ENCODE measurements at regions not wholly inside any gene's neighbourhood (a gene's known extent, or its start where the extent isn't known, plus 50 kb on each side); places are given as distances from the start of the nearest gene placed in this dataset.

DNA sequence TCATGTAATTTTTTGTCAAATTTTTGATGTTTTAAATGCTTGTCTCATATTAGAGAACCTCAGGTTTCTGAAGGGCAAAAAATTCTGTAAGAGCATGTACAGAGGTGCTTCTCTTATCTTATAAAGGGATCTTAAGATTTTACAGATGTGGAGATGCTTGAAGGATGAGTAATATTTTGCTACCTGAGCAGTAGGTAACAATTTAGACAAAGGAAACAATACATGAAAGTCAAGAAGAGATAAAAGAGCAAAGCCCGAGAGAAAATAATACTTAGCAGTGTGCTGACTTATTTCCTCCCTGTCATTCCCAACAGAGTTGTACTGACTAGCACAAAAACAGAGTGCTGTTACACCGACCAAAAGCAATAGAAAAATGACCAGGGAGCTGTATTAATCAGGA is 98.1 kb upstream of the PTPRR start:
- 35 to 40% methylated on average over 2 of the region's 2 CpGs for WGBS, 2 donors
- H3K36me3 ChIP-seq = no peaks in the 10 kb centered on the region
- intact Hi-C loops (cut with DNase I) = no loop called here
- H3K9me3 ChIP-seq = no peaks in the 10 kb centered on the region
- no peaks in the 10 kb centered on the region for H3K4me1 ChIP-seq
- DNase-seq = no peak
- H3K27me3 ChIP-seq = no peaks in the 10 kb centered on the region
- no peak overlapping the region for H3K4me3 ChIP-seq
- TF ChIP-seq POLR2A (IDR thresholded peaks at IDR 0.05) = no peak
- TF ChIP-seq, protein P1, sequence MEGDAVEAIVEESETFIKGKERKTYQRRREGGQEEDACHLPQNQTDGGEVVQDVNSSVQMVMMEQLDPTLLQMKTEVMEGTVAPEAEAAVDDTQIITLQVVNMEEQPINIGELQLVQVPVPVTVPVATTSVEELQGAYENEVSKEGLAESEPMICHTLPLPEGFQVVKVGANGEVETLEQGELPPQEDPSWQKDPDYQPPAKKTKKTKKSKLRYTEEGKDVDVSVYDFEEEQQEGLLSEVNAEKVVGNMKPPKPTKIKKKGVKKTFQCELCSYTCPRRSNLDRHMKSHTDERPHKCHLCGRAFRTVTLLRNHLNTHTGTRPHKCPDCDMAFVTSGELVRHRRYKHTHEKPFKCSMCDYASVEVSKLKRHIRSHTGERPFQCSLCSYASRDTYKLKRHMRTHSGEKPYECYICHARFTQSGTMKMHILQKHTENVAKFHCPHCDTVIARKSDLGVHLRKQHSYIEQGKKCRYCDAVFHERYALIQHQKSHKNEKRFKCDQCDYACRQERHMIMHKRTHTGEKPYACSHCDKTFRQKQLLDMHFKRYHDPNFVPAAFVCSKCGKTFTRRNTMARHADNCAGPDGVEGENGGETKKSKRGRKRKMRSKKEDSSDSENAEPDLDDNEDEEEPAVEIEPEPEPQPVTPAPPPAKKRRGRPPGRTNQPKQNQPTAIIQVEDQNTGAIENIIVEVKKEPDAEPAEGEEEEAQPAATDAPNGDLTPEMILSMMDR (IDR thresholded peaks at IDR 0.05) = no peak
- H3K27ac ChIP-seq = no peak overlapping the region

DNA sequence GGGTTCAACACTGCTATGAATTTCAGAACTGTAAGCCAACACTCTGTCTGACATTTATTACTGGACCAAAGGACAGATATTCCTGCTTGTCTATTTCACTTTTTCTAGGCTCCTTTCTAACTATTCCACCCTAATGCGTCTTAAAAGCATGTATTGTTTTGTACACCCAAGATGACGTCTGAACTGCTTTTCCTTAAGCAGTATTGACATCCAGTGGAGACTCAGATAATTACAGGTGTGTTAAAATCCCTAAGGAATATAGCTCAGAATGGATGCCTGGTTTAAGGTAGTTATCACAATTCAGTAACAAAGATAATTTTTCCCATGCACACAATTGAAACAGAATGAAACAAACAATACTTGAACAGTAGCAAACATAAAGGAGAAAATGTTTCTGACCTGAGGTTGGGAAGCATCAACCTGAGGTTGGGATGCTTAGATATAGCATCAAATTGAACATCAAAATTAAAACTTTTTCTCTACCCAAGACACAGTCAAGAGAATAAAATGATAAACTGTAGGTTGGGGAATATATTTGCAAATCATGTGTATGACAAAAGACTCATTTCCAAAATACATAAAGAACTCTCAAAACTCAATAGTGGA is 93.7 kb upstream of the PTPRR start:
- Histone ChIP-seq H3K9me3 (no peaks in the 10 kb centered on the region), H3K27me3 (no peaks in the 10 kb centered on the region), H3K27ac (no peak overlapping the region), H3K4me3 (no peak overlapping the region), H3K4me1 (no peaks in the 10 kb centered on the region), H3K36me3 (no peaks in the 10 kb centered on the region)
- intact Hi-C loops (cut with DNase I) = no loop called here
- WGBS, 2 donors = 4 to 19% methylated on average over 2 of the region's 2 CpGs
- no peak for TF ChIP-seq POLR2A (IDR thresholded peaks at IDR 0.05)
- TF ChIP-seq, protein P1 (IDR thresholded peaks at IDR 0.05) = peak in 4 of 6 experiments; percentile 13 to 36 (median 16)
- no peak for DNase-seq

DNA sequence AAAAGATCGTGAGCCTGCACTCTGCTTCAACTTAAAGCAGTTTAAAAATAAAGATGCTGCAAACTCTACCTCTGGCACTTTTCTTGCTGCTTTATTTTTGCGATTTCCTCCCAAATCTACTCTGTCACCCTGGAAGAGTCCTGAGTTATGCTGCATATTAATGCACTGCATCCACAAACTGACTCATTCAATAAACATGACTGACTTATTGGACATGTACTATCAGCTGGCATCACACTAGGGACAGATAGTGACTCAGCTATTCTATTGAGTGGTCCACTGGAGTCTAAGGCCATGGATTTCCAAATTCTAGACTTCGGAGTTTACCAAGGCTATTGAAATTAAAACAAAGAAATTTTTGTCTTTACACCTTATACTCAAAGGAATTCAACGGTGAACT is 90.7 kb upstream of the PTPRR start:
- no peak for TF ChIP-seq POLR2A (IDR thresholded peaks at IDR 0.05)
- TF ChIP-seq, protein P1 (IDR thresholded peaks at IDR 0.05) = no peak
- WGBS, 2 donors = 71 to 83% methylated on average over 4 of the region's 4 CpGs
- H3K27me3 ChIP-seq = no peaks in the 10 kb centered on the region
- intact Hi-C loops (cut with DNase I) = no loop called here
- no peaks in the 10 kb centered on the region for H3K36me3 ChIP-seq
- no peak overlapping the region for H3K27ac ChIP-seq
- no peaks in the 10 kb centered on the region for H3K4me1 ChIP-seq
- DNase-seq = no peak
- H3K9me3 ChIP-seq = no peaks in the 10 kb centered on the region
- no peak overlapping the region for H3K4me3 ChIP-seq

DNA sequence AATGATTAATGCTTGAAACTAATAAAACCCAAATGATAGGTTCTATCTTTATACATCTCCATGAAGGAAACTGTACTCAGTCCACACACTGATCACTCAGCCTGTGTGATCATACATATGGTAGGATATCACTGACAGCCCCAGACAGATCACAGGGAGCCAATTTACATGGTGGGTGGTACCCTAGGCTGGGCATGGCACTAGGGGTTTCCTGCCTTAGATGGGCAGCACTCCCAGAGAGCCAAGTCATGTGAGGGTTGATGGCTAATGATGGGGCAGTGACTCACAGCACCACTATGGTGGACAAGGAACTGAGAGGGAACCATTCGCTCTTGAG is 89.6 kb upstream of the PTPRR start:
- Histone ChIP-seq H3K27me3 (no peaks in the 10 kb centered on the region), H3K4me1 (no peaks in the 10 kb centered on the region), H3K4me3 (no peak overlapping the region), H3K36me3 (no peaks in the 10 kb centered on the region), H3K27ac (no peak overlapping the region), H3K9me3 (no peaks in the 10 kb centered on the region)
- TF ChIP-seq, protein P1 (IDR thresholded peaks at IDR 0.05) = no peak
- no peak for TF ChIP-seq POLR2A (IDR thresholded peaks at IDR 0.05)
- WGBS, 2 donors = 60 to 89% methylated on average over 1 of the region's 1 CpG
- intact Hi-C loops (cut with DNase I) = no loop called here
- DNase-seq = no peak

DNA sequence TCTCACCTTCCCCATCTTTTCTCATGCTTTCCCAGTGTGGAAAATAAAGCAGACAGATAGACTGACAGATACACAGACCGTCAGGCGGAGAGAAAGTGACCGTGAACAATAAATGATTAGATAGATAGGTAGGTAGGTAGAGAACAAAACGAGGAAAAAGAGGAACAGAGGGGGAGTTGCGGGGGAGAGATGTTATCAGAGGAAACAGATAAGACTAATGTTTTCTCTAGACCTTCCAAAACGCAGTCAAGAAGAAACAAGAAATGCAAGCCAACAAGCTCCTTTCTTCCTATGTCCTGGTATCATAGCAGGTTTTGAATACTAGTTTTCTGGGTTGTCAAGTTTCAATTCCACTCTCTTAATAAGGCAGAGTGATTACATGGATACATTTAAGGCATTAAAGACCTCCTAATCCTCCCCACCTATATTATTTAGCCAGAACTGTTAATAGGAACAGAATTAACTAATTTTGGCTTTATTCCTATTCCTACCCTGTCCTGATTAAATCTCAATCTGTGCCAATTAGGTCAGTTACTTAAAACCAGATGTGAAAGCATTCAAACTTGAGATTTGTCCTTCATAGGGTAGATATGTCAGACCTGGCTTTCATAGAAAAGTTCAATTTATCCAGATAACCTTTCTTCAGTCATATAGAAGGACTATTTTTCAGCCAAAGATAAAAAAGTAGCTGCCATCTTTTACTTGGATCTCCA is 89.0 kb upstream of the PTPRR start:
- TF ChIP-seq, protein P1 (IDR thresholded peaks at IDR 0.05) = no peak
- no peak for TF ChIP-seq POLR2A (IDR thresholded peaks at IDR 0.05)
- no peaks in the 10 kb centered on the region for H3K4me1 ChIP-seq
- no peaks in the 10 kb centered on the region for H3K36me3 ChIP-seq
- no peaks in the 10 kb centered on the region for H3K9me3 ChIP-seq
- 43 to 49% methylated on average over 6 of the region's 6 CpGs for WGBS, 2 donors
- intact Hi-C loops (cut with DNase I) = no loop called here
- no peak for DNase-seq
- no peak overlapping the region for H3K27ac ChIP-seq
- H3K27me3 ChIP-seq = no peaks in the 10 kb centered on the region
- H3K4me3 ChIP-seq = no peak overlapping the region
